ENCODE measurements at regions not wholly inside any gene's neighbourhood (a gene's known extent, or its start where the extent isn't known, plus 50 kb on each side); places are given as distances from the start of the nearest gene placed in this dataset.
A peak's percentile ranks its signal among the peaks of the same experiment; 100 is the strongest.

DNA sequence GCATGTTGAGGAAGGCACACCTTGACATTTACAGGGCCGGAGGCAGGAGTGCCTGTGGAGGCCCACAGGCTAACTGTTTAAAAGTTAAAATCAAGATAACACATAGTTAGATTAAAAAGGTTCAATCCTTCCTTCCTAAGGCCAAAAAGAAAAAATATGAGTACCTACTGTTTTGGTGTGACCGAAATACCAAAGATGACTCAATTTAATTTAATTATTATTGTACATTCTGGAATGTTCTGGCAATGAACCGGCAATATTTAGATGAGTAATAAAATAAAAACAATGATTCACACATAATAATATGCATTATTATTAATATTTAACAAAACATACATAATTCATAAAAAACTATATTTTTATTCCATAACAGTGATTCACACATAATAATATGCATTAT lies 136.8 kb upstream of the NTF3 start:
- DNase-seq, result no peak
- Histone ChIP-seq H3K9me3 (replicated peaks; ENCODE audit: control insufficient read depth, low read depth, low read length) (no peaks in the 10 kb centered on the region), H3K36me3 (ENCODE audit: control insufficient read depth, insufficient read depth, low read length) (no peaks in the 10 kb centered on the region), H3K4me1 (ENCODE audit: control insufficient read depth, insufficient read depth, low read length) (no peaks in the 10 kb centered on the region), H3K27ac (ENCODE audit: low read length) (no peak overlapping the region), H3K27me3 (ENCODE audit: control insufficient read depth, insufficient read depth, low read length) (no peaks in the 10 kb centered on the region), H3K4me3 (ENCODE audit: low read length) (no peak overlapping the region)
- WGBS (ENCODE audit: insufficient coverage), result no CpG with 5 or more reads among the region's 3 CpGs

DNA sequence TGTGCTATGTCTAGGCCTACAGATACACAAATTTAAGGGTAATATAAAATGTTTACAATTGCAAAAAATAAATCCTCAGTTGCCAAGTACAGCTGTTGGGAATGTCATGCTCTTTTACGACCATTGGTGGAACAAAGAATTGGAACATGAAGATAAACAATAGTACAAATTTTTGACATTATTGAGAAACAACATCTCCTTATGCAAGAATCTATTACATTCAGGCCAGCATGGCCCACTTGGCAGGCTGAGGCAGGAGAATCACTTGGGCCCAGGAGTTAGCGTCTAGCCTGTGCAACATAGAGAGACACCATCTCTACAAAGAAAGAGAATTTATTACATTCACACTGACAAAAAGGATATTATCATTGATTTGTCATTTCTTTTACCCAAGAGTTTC lies 135.9 kb upstream of the NTF3 start:
- Histone ChIP-seq H3K27ac (ENCODE audit: low read length) (no peak overlapping the region), H3K36me3 (ENCODE audit: control insufficient read depth, insufficient read depth, low read length) (no peaks in the 10 kb centered on the region), H3K27me3 (ENCODE audit: control insufficient read depth, insufficient read depth, low read length) (no peaks in the 10 kb centered on the region), H3K9me3 (replicated peaks; ENCODE audit: control insufficient read depth, low read depth, low read length) (no peaks in the 10 kb centered on the region), H3K4me3 (ENCODE audit: low read length) (no peak overlapping the region), H3K4me1 (ENCODE audit: control insufficient read depth, insufficient read depth, low read length) (no peaks in the 10 kb centered on the region)
- WGBS (ENCODE audit: insufficient coverage), result no CpG with 5 or more reads among the region's 2 CpGs
- no peak for DNase-seq

DNA sequence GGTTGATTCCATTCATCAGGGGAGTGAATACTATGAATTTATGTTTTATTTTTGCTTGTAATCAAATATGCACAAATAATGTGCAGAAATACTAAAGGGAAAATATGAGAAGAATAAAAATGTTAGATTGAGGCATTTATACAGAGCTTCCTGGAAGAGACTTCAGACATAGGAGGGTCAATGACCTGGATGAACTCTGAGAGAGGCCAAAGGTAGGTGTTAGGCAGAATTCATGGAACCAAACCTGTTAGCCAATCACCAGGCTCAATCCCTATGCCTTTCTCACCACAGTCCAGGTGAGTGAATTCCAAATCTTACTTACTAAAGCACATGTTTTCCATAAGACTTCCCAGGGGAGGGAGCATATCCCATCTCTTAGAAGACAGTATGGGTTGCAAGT lies 130.4 kb upstream of the NTF3 start:
- no peak overlapping the region for H3K27ac ChIP-seq (ENCODE audit: low read length)
- no peak for DNase-seq
- H3K27me3 ChIP-seq (ENCODE audit: control insufficient read depth, insufficient read depth, low read length), result no peaks in the 10 kb centered on the region
- no peak overlapping the region for H3K4me3 ChIP-seq (ENCODE audit: low read length)
- H3K9me3 ChIP-seq (replicated peaks; ENCODE audit: control insufficient read depth, low read depth, low read length), result no peaks in the 10 kb centered on the region
- H3K4me1 ChIP-seq (ENCODE audit: control insufficient read depth, insufficient read depth, low read length), result no peaks in the 10 kb centered on the region
- no peaks in the 10 kb centered on the region for H3K36me3 ChIP-seq (ENCODE audit: control insufficient read depth, insufficient read depth, low read length)

DNA sequence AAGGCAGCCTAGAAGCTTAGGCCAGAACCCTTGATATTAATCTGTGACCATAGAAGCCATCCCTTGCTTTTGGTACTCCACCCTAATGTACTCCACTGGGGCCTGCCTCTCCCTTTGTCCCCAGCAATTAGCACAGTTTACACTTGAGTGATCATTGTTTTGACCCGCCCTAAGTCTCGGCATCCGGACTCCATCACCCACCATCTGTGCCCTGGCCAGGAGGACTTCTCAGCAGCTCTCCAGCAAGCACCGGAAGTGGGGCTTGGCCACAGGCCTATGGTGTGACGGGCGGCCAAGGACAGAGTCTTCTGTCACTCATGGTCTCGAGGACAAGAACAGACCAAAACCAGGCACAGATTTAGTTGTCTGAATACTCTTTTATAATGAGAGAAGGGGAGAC lies 126.5 kb upstream of the NTF3 start:
- no peak overlapping the region for H3K4me3 ChIP-seq (ENCODE audit: low read length)
- no peaks in the 10 kb centered on the region for H3K27me3 ChIP-seq (ENCODE audit: control insufficient read depth, insufficient read depth, low read length)
- 89% methylated on average over 6 of the region's 7 CpGs for WGBS (ENCODE audit: insufficient coverage)
- peaks cover 8% of the 10 kb centered on the region for H3K4me1 ChIP-seq (ENCODE audit: control insufficient read depth, insufficient read depth, low read length)
- H3K9me3 ChIP-seq (replicated peaks; ENCODE audit: control insufficient read depth, low read depth, low read length), result no peaks in the 10 kb centered on the region
- no peaks in the 10 kb centered on the region for H3K36me3 ChIP-seq (ENCODE audit: control insufficient read depth, insufficient read depth, low read length)
- no peak overlapping the region for H3K27ac ChIP-seq (ENCODE audit: low read length)
- DNase-seq, result no peak

DNA sequence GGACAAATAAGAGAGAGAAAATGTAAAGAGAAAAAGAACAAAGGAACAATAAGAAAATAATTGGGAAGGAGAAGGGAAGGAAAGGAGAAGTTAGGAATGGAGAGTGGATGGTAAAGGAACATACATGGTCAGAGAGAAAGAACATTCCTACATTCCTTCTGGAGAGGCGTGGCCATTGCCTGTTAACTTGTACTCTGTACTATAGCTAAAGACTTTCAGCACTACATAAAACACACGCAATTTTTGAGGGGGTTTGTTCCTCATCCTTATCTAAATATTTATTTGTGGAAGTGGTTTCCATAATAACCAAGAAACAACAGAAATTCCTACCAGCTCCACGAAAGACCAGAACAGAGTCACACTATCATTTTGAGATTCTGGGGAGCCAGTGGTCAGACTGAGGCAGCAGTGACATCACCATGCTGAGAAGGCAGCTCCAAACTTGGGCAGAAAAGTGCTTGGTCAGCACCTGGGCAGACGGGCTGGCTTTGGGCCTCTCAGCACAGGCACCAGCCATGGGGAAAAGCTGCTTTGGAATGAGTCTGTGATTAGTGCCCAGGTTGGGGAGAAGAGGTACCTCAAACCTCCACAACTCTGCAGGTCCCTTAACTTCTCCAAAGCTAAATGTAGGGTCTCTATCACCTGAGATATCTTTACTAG lies 125.9 kb upstream of the NTF3 start:
- H3K27me3 ChIP-seq (ENCODE audit: control insufficient read depth, insufficient read depth, low read length), result no peaks in the 10 kb centered on the region
- H3K4me1 ChIP-seq (ENCODE audit: control insufficient read depth, insufficient read depth, low read length), result peaks cover 8% of the 10 kb centered on the region
- H3K27ac ChIP-seq (ENCODE audit: low read length), result no peak overlapping the region
- DNase-seq, result no peak
- H3K36me3 ChIP-seq (ENCODE audit: control insufficient read depth, insufficient read depth, low read length), result no peaks in the 10 kb centered on the region
- H3K9me3 ChIP-seq (replicated peaks; ENCODE audit: control insufficient read depth, low read depth, low read length), result no peaks in the 10 kb centered on the region
- H3K4me3 ChIP-seq (ENCODE audit: low read length), result no peak overlapping the region
- WGBS (ENCODE audit: insufficient coverage), result no CpG with 5 or more reads among the region's 4 CpGs

DNA sequence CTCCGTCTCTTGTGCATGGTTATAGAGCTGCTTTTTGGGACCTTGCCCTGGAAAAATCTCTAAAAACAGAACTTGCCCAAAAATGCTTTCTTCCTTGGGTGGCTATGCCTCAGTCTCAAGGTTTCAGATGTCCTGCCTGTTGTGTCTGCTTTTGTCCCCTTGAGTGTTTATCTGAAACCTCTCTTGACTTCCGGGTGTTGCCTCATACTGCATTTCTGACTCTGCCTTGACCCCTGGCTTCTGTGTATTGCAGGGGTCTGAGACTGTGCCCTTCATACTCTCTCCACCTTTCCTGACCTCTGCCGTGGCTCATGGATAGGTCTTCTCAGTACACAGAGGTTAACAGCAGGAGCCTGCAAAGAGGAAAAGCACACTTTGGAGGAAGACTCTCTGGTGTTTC lies 124.8 kb upstream of the NTF3 start:
- DNase-seq, result no peak
- WGBS (ENCODE audit: insufficient coverage), result 40% methylated on average over 1 of the region's 3 CpGs
- no peak overlapping the region for H3K4me3 ChIP-seq (ENCODE audit: low read length)
- no peaks in the 10 kb centered on the region for H3K36me3 ChIP-seq (ENCODE audit: control insufficient read depth, insufficient read depth, low read length)
- peaks cover 8% of the 10 kb centered on the region for H3K4me1 ChIP-seq (ENCODE audit: control insufficient read depth, insufficient read depth, low read length)
- no peaks in the 10 kb centered on the region for H3K27me3 ChIP-seq (ENCODE audit: control insufficient read depth, insufficient read depth, low read length)
- H3K27ac ChIP-seq (ENCODE audit: low read length), result no peak overlapping the region
- H3K9me3 ChIP-seq (replicated peaks; ENCODE audit: control insufficient read depth, low read depth, low read length), result no peaks in the 10 kb centered on the region

DNA sequence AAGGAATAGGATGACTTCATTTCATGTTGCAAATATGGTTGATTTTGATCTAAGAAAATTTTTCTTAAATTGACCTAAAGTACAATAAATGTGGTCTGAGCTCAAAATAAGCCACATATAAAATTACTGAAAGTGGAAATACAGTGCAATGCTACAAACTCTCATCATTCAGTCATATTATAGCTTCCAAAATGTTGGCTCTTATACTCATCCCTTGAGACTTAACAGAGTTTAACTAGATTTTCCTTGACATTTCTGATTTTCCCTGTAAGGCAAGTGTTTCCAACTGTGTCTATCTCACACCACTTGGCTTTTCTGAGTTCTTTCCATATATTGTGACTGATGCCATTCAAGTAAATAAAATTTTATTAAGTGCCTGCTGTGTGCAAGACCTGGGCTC lies 123.7 kb upstream of the NTF3 start:
- no peaks in the 10 kb centered on the region for H3K36me3 ChIP-seq (ENCODE audit: control insufficient read depth, insufficient read depth, low read length)
- H3K4me1 ChIP-seq (ENCODE audit: control insufficient read depth, insufficient read depth, low read length), result peaks cover 8% of the 10 kb centered on the region
- H3K4me3 ChIP-seq (ENCODE audit: low read length), result no peak overlapping the region
- no peak overlapping the region for H3K27ac ChIP-seq (ENCODE audit: low read length)
- H3K9me3 ChIP-seq (replicated peaks; ENCODE audit: control insufficient read depth, low read depth, low read length), result no peaks in the 10 kb centered on the region
- no peaks in the 10 kb centered on the region for H3K27me3 ChIP-seq (ENCODE audit: control insufficient read depth, insufficient read depth, low read length)
- peak; percentile 82 for DNase-seq

DNA sequence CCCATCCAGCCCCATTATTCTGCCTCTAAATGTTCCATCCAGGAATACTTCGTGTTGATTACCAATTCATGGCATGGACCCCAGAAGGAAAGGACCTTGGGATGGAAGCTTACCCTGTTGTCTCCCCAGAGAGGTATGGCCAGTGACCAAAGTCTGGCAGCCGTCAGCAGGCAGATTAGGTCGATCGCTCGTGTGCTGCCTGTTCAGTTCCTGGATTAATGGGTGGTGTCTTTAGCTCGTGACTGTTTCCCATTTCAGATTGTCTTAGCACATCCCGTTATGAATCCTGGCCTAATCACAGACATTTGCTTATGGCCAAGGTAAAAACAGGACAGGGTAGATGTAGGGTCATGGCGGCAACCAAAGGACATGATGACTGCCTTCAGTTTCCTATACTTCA lies 122.9 kb upstream of the NTF3 start:
- H3K27me3 ChIP-seq (ENCODE audit: control insufficient read depth, insufficient read depth, low read length), result no peaks in the 10 kb centered on the region
- DNase-seq, result no peak
- WGBS (ENCODE audit: insufficient coverage), result 90% methylated on average over 4 of the region's 8 CpGs

DNA sequence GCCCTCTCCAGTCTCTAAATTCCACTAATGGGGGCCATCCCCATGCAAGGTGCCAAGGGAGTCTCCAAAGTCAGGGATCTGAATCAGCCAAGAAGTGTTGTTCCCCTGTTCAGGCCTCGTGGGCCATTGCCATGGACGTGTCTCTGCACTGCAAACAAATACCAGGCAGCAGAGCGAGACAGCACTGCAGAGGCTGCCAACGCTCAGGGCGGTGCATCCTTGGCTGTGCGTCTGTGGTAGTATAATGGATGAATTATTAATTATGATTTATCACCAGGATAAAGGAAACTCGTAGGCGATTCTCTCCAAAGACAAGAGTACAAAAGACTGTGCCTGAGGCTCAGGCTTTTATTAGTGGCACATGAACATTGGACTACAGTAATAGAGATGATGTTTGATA lies 122.3 kb upstream of the NTF3 start:
- H3K4me1 ChIP-seq (ENCODE audit: control insufficient read depth, insufficient read depth, low read length), result peaks cover 8% of the 10 kb centered on the region
- H3K36me3 ChIP-seq (ENCODE audit: control insufficient read depth, insufficient read depth, low read length), result no peaks in the 10 kb centered on the region
- DNase-seq, result no peak
- H3K4me3 ChIP-seq (ENCODE audit: low read length), result no peak overlapping the region
- 62% methylated on average over 3 of the region's 8 CpGs for WGBS (ENCODE audit: insufficient coverage)
- H3K9me3 ChIP-seq (replicated peaks; ENCODE audit: control insufficient read depth, low read depth, low read length), result peaks cover 9% of the 10 kb centered on the region
- H3K27me3 ChIP-seq (ENCODE audit: control insufficient read depth, insufficient read depth, low read length), result no peaks in the 10 kb centered on the region
- no peak overlapping the region for H3K27ac ChIP-seq (ENCODE audit: low read length)

More for the DNA sequence above, 122.9 kb upstream of the NTF3 start:
- Histone ChIP-seq H3K36me3 (ENCODE audit: control insufficient read depth, insufficient read depth, low read length) (no peaks in the 10 kb centered on the region), H3K27ac (ENCODE audit: low read length) (no peak overlapping the region), H3K4me1 (ENCODE audit: control insufficient read depth, insufficient read depth, low read length) (peaks cover 8% of the 10 kb centered on the region), H3K4me3 (ENCODE audit: low read length) (no peak overlapping the region), H3K9me3 (replicated peaks; ENCODE audit: control insufficient read depth, low read depth, low read length) (peaks cover 2% of the 10 kb centered on the region)

DNA sequence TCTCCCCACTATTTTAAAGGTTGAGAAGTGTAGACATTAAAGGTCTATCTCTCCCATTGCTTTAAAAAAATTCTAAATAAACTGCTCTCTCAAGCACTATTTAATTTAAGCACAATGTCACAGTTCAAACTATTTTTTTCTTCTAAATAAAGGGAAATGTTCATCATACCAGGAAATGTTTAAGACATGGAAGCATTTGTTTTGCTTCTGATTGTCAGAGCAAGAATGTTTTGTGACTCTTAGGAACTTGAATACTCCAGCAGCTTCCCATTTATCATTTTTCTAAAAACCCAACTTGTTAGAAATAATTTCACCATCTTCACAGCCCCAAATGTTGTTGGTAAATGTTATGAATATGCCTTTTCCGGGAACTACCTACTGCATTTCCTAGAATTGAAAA lies 121.8 kb upstream of the NTF3 start:
- no peaks in the 10 kb centered on the region for H3K27me3 ChIP-seq (ENCODE audit: control insufficient read depth, insufficient read depth, low read length)
- H3K27ac ChIP-seq (ENCODE audit: low read length), result no peak overlapping the region
- no peak for DNase-seq
- H3K4me3 ChIP-seq (ENCODE audit: low read length), result no peak overlapping the region
- WGBS (ENCODE audit: insufficient coverage), result no CpG with 5 or more reads among the region's 1 CpG
- H3K9me3 ChIP-seq (replicated peaks; ENCODE audit: control insufficient read depth, low read depth, low read length), result peaks cover 9% of the 10 kb centered on the region
- H3K4me1 ChIP-seq (ENCODE audit: control insufficient read depth, insufficient read depth, low read length), result peaks cover 8% of the 10 kb centered on the region
- no peaks in the 10 kb centered on the region for H3K36me3 ChIP-seq (ENCODE audit: control insufficient read depth, insufficient read depth, low read length)

DNA sequence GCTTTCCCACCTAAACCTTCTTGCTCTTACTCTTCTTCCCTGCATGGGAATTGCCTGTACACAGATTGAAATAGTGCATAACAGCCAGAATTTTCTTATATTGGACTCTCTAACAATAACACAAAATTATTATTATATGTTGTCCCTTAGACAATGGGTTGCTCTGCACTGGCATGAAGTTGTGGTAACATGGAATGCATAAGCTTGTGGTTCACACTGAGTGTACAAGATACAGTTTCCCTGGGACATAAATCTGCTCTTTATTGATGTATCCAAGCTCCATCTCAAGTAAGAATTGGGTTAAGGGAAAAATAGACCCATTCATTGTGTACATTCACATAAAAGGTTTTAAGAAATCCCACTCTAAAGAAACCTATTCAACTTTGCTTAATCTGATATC lies 114.4 kb upstream of the NTF3 start:
- Histone ChIP-seq H3K4me3 (ENCODE audit: low read length) (no peak overlapping the region), H3K27ac (ENCODE audit: low read length) (no peak overlapping the region), H3K27me3 (ENCODE audit: control insufficient read depth, insufficient read depth, low read length) (no peaks in the 10 kb centered on the region), H3K9me3 (replicated peaks; ENCODE audit: control insufficient read depth, low read depth, low read length) (peaks cover 9% of the 10 kb centered on the region), H3K4me1 (ENCODE audit: control insufficient read depth, insufficient read depth, low read length) (no peaks in the 10 kb centered on the region), H3K36me3 (ENCODE audit: control insufficient read depth, insufficient read depth, low read length) (no peaks in the 10 kb centered on the region)
- no peak for DNase-seq

All from muscle of leg (tissue), 3 donors.